GM21737 (cell line): ENCODE measurements at regions not wholly inside any gene's neighbourhood (a gene's known extent, or its start where the extent isn't known, plus 50 kb on each side); places are given as distances from the start of the nearest gene placed in this dataset.
"Not testable (repeated sequence)": the region's sequence is repeated elsewhere in the genome, so short reads cannot be mapped to it uniquely, and the experiment has no call there.

Experiments used
- ATAC-seq: cut with Tn5 transposase; IDR thresholded peaks from one replicate; pipeline ENCODE4 v1.9.1; 2021; ENCODE audit warnings: mild to moderate bottlenecking, moderate library complexity; ENCODE audit not compliant: unreplicated experiment

DNA sequence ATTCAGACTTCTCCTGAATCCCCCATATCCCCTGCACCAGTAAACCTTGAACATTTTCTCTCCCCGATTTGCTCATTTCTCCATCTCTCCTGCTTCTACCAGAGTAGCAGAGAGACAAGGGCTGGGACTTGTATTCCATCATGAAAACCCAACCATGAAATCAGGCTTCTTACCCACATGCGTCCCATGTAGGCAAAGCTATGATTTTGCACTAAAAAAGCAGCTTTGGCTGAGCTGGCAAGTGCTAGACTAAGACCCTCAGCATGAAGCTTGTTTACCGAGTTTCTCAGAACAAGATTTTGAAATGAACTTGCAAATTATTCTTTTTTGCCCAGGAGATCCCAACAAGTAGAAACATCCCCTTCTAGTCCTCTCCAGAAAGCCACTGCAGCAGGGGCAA, 80.3 kb upstream of the RFLNA start:
- no peak for ATAC-seq

DNA sequence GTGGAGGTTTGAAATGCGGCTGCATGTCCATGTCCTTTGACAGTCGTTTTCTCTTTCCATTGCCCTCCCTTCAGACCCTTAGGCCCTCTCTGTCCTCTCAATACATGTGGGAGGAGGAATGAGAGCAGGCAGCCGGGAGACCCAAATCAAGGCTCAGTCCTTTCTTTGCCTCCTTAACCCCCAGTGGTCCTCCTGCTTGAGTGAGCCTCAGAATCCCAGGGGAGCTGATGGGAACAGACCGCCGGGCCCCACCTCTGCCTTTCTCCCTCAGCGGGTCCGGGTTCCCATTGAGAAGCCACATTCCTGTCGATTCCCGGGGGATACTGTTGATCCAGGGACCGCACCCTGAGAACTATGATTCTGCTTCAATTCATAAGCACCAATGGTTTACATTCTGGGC, 77.9 kb upstream of the RFLNA start:
- no peak for ATAC-seq

DNA sequence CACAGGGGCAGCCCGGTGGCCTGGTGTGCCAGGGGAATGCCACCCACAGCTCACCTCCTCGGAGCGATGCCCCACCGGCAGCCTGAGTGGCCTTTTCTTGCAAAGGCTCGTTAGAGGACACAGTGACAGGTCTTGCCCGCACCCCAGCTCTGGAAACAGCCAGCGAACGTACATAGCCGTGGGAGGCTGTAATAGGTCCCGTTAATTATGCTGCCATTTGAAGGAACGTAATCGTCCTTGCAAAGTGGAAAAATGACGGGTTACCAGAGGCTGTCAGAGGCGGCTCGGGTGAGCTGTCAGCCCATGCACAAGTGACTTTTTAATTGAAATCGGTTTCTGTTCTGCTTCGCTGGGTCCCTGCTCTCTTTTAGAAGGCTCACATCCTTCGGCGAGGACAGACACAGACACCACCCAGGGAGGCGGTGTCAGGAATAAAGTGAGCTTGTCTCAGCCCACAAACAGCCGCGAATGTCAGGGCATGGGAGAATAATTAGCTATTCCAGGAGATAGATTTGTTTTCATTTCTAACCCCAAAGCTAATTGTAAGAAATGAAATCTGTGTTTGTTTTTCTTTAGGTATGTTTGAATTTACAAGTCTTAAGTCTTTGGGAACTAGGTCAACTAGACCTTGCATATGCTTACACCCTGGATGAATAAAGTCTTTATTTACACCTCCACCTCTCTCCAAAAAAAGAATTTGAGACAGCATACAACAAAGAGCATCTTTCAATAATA, 77.2 kb upstream of the RFLNA start:
- ATAC-seq = no peak

DNA sequence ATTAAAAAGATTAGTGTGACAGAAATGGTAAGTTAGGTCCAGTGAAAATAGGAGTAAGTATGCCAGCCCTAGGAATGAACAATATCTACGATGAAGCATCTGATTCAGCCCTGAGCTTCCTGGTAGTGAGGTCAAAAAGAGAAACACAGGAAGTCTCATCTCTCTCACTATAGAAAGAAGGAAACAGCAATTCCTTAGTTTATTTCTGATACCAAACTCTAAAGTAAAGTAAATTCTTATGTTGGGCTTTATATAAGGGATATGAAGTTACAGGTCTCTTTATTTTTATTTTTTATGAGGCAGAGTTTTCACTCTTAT, 76.7 kb upstream of the RFLNA start:
- ATAC-seq = no peak

DNA sequence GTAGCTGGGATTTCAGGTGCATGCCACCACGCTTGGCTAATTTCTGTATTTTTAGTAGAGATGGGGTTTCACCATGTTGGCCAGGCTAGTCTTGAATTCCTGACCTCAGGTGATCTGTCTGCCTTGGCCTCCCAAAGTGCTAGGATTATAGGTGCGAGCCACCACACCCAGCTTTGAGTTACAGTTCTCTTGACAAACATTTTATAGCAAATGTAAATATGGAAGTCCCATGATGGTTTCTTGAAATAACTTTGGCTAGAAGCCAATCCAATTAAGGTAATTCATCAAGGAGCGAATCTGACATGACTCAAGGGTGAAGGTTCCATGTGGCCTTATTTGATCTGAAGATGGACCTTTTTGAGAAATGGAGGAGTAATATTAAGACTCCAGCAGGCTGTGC, 76.2 kb upstream of the RFLNA start:
- ATAC-seq = not testable (repeated sequence)

DNA sequence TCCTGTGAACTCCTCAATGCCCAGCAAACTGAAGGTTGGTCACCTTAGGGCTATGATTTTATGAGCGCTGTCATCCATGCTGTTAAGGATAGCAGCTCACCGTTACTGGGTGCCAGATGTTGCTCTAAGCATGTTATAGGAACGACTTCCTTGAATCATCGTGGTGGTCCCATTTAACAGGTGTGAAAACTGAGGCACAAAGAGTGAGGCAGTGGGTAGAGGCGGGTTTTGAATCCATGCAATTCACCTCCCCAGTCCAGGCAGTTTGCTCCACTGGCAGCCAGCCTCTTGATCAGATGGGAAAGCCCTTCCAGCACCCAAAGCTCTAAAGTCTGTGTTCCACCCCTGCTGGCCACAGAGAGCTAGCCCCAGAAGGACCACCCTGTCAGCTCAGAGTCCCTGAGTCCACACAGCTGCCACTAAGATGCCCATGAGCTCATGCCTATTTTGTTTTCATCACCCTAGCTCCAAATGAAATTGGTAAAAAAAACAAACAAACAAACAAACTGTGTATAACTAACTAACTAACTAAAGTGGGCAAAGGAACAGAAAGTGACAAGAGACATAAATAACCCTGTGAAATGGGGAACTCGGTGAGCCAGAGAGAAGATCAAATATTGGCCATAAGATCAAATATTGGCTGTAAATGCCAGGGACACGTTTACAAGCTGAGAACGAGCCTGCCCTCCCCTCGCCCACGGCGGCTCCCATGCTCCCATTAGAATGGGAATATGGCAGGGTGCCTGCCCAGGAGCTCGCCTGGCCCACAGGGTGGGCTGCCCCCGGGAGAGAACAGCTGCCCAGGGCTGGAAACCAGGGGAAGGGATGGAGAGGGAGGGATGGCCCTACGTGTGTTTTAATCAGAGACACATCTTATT, 72.3 kb upstream of the RFLNA start:
- ATAC-seq = no peak

DNA sequence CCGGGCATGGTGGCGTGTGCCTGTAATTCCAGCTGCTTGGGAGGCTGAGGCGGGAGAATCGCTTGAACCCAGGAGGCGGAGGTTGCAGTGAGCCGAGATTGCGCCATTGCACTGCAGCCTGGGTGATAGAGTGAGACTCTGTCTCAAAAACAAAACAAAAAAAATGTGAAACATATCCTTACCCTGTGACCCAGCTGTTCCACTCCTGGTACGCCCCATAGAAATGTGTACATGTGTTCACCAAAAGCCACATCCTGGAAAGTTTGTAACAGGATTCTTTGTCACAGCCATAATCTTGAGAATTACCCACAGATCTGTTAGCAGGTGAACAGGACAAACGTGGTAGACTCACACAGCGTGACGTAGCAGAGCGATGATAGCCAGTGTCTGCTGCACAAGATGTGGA, 71.2 kb upstream of the RFLNA start:
- ATAC-seq = not testable (repeated sequence)

DNA sequence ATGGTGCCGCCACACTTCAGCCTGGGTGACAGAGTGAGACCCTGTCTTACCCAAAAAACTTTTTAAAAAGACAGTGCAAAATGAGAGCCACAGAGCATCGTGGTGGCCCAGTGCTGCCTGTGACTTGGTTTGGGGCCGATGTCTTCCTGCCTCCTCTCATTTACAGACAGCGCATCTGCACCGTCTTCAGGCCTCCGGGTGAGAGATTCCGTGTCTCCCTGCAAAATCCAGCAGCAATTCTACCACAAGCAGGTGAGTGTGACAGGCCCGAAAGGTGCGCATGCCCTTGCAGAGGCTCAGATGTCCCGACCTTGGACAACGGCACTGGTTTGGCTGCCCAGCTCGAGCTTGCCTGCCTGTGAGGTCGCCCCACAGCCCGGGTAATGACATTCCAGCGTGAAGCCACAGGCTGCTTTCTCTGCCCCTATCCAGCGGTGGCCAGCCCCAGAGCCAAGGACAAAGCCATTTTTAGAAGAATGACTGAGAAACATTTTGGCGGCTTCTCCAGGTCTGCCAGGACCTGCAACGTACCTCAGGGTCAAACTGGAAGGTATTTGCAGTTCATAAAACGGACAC, 70.3 kb upstream of the RFLNA start:
- no peak for ATAC-seq

DNA sequence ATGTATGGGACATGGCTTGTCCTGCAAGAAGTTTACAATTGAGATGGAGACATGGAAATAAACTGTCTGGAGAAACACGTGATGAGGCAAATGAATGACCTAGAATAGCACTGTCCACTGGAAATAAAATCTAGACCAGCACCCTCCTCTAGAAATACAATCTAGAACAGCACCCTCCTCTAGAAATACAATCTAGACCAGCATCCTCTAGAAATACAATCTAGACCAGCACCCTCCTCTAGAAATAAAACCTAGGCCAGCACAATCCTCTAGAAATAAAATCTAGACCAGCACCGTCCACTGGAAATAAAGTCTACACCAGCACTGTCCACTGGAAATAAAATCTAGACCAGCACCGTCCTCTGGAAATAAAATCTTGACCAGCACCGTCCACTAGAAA, 69.2 kb upstream of the RFLNA start:
- no peak for ATAC-seq

DNA sequence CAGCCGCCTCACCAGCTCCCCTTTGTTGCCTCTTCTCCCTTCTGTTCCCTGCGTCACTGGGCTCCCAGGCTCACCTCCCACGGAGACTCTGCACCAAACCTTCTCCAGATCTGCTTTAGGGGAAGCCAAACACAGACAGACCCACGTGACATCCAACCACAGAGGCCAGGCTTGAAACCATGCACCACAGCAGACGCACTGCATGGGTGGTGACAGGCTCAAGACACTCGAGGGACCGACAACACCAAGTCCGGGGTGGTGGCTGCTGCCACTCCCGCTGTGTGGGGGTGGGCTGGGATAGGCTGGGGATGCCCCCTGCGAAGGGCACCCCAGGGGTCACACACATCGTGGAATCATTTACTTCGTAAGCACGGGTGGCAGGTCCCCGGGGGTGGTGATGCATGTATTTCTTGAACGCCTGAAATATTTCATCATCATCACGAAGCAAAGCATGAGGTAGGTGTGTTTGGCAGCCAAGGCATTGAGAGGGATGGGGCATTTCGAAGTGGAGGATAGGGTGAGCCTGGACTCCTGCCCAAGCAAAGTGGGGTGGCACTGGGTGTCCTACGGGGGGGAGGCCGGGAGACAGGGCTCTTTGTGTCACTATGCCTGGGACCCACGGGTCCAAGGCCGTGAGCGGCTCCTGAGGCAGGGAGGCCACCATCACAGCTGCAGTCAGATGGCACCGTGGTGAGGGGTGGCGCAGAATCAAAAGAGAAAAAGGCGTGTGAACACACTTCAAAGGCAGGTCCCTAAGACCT, 66.8 kb upstream of the RFLNA start:
- ATAC-seq = no peak

DNA sequence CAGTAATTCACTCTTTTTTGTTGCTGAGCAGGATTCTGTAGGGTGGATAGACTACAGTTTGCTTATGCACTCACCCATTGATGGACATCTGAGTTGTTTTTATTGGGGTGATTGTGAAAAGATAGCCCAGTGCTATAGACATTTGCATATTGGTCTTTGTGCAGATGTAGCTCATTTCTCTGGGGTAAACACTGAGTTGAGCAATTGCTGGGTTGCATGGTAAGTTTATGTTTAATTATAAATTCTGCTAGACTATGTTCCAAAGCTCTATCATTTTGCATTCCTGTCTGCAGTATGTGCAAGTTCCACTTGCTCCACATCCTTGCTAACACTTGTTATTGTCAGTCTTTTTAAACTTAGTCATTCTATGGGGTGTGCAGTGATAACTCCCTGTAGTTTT, 65.4 kb upstream of the RFLNA start:
- ATAC-seq = no peak

DNA sequence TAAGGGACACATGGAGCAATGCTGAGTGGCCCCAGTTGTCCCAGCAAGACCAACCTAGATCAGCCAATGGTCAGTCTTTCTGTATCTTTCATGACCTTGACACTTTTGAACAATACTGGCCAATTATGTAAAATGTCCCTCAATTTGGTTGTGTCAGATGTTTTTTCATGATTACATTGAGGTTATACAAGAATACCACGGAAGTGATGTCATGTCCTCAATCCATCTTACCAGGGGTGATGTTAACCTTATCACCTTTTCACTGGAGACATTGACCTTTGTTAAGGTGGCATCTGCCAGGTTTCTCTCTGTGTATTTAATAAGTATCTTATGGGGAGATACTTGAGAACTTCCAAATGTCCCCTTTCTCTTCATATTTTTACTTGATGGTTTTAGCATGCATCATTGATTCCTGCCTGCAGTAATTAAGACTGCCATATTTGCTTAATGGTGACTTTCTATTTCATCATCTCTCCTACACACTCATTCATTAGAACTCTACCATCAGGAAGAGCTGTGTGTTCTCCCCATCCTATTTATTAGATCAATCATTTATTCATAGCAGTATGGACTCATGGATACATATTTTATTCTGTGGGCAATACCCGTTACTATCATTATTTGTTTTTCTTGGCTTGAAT, 64.7 kb upstream of the RFLNA start:
- ATAC-seq = no peak

DNA sequence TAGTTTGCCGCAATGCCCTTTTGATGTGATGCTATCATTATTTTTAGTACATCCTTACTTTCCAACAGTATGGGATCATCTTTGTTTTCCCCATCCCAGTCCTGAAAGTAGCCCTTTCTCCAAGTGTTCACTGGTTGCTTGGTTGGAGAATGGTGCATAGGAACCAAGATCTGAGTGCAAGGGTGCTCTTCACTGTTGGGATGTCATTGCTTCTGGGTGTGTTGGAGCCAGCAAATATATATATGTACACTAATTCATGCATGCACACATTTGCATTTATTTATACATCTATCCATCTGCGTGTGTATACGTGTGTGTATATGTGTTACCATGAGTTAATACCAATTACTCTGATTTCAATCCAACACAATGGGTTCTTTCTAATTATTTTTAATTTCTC, 64.1 kb upstream of the RFLNA start:
- no peak for ATAC-seq

DNA sequence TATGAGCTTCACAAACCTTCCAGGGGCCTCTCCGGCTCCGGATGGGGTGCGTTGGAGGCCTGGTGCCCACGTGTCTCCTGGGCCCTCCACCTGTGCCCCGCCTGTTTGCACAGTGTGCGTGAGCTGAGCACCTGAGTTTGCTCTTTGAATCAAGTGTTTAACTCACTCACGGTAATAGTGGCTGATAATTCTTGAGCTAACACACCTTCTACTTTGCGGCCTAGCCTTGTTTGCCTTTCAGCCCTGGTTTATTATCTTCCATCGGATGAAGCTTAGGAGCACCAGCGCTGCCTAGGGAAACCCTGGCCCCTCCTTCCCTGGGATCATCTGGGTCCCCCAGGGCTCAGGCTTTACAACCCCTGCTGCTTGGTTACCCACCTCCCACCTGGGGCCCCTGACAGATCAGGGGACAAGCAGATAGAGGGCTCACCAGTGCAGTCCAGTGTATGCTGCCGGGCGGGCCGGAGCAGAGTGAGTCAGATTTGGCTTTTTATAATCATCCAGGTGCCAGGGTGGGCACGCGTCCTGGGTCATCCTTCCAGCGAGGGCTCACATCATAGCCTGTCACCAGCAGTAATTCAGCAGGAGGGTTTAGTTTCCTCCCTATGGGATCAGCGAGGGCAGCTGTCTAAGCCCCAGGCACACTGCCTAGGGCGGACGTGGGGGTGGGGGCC, 62.8 kb upstream of the RFLNA start:
- no peak for ATAC-seq

DNA sequence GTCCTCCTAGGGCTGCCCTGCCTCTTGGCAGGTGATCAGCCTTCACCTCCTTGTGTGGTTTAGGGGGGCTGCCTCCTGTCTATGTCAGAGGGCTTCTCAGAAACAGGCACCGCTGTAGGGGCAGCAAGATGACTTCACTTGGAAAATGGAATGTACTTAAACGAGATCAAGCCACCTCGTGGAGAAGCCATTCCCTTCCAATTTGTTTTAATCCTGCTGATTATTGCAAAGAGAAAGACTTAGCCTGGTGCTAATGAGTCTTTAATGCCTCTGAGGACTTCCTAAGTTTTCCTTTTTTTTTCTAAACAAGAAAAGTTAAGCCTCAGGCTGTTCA, 62.3 kb upstream of the RFLNA start:
- ATAC-seq = no peak

DNA sequence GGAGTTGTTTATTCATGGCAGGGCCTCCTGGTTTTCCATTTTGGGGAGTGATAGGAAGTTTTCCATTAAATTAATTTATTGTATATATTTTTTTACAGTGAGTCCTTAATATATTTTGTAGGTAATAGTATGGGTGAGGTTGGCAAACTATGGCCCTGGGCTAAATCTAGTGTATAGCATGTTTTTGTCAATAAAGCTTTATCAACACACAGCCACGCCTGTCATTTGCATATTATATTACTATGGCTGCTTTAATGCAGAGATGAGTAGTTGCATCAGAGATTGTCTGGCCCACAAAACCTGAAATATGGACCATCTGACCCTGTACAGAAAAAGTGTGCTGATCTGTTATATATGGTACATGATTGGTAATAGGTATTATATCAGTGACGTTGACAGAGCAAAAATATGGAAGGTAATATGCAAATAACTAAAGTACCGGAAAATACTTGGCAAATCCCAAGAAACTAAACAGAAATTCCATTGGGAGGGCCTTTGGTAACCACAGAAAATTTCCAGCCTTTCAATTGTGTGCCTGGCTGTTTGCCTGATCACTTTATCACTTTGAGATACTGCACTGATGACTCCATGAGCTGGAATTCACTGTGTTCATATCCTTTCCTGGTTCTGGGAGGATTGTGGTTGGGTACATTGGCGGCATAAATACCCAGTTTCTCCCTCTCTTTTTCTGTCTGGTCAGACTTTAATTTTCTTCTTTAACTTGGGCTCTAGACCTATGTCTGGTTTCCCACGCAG, 61.7 kb upstream of the RFLNA start:
- ATAC-seq = no peak

DNA sequence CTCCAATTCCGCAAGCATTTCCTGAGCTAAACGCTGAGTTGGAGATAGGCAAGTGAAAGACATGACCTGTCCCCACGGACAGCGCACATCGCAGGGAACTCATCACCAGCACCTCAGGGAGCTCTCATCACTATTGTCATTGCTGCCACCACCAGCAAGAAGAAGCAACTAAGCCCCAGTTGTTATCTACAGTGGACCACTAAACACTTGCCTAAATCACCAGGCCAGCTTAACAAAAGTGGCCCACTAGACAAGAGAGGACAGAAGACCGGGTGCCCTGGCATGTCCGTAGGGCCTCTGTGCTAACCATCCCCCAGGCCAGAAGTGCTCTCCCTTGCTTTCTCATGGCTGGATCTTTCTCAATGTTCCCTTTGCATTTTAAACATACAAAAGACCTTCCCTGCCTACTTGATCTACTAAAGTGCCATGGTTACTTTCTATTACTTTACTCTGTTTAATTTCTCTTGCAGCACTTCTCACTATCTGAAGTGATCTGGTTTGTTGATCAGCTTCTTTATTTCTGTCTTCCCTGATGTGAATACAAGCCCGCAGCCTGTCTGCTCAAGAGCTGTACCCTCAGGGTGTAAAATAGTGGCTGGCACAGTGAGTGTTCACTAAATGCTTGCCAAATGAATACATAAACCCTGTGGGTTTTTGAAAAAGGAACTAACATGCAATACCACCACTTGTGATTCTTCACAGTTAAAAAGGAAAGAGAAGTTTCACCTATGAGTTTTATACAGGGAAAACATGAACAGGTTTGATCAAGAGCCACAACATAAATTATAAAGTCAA, 60.9 kb upstream of the RFLNA start:
- no peak for ATAC-seq

DNA sequence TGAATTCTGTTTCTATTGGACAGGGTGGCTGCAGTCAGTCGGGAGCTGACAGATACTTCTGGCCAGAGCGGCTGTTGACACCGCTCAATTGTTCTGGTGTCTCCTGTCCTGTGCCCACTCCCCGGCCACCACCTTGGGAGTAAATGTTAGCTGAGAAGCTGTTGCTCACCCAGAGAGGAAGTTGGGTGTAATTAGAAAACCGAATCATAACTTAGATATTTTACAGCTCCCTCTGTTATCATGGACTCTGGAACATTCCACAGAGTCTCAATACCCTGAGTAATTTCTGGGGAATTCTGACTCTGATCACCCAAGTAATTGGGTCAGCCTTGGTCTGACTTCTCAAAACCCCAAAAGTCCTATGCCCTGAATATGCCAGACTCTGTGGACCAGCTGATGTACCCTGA, 58.3 kb upstream of the RFLNA start:
- no peak for ATAC-seq

DNA sequence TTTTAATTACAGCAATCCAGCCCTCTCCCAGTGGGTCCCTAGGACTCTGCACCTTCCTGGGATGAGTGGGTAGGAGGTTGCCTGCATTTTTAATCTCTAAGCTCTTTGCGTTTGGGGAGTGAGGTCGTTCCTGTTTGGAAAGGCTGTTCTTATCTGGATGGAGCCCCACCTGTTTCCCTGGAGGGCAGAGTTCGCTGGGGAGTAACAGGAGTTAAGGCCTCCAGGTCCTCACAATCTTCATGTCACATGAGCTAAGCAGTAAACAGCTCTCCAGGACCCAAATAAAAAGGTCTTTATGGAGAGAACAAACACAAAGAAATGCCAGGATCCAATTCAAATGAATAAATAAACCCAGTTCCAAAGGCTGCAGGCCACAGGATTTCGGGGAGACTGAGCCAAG, 56.0 kb upstream of the RFLNA start:
- no peak for ATAC-seq
